Fibroblast of the conjunctiva (primary cell): ENCODE measurements at regions not wholly inside any gene's neighbourhood (a gene's known extent, or its start where the extent isn't known, plus 50 kb on each side); places are given as distances from the start of the nearest gene placed in this dataset.

Source experiments
- DNase-seq: peaks from one replicate; pipeline ENCODE4 v3.0.0-alpha.2; 2010; ENCODE audit warnings: low read depth

- DNase-seq = no peak
Observed at GRCh38 chr5:145365464-145365863, 469.7 kb downstream of the PRELID2 start.

GRCh38 chr5:145362266-145362665 lies 472.9 kb downstream of the PRELID2 start:
- peak; percentile 57 for DNase-seq

GRCh38 chr5:145360936-145361335 lies 474.2 kb downstream of the PRELID2 start:
- no peak for DNase-seq

GRCh38 chr5:145350513-145350912 lies 484.6 kb downstream of the PRELID2 start:
- DNase-seq = no peak

- DNase-seq = peak; percentile 48
Observed at GRCh38 chr5:145347026-145347616, 488.0 kb downstream of the PRELID2 start.

- DNase-seq = no peak
Observed at GRCh38 chr5:145345511-145346287, 489.4 kb downstream of the PRELID2 start.

GRCh38 chr5:145341842-145342241 lies 493.3 kb downstream of the PRELID2 start:
- DNase-seq = no peak

- DNase-seq = no peak
Observed at GRCh38 chr5:145340099-145340498, 495.0 kb downstream of the PRELID2 start.

GRCh38 chr5:145324767-145325479 lies 510.2 kb downstream of the PRELID2 start:
- no peak for DNase-seq

GRCh38 chr5:145324101-145324500 lies 511.0 kb downstream of the PRELID2 start:
- no peak for DNase-seq

GRCh38 chr5:145316282-145316681 lies 518.9 kb downstream of the PRELID2 start:
- no peak for DNase-seq

- no peak for DNase-seq
Observed at GRCh38 chr5:145307866-145308382, 527.2 kb downstream of the PRELID2 start.

- no peak for DNase-seq
Observed at GRCh38 chr5:145295236-145295835, 539.8 kb downstream of the PRELID2 start.

GRCh38 chr5:145294331-145294730 lies 540.8 kb downstream of the PRELID2 start:
- no peak for DNase-seq

- DNase-seq = no peak
Observed at GRCh38 chr5:145293716-145294115, 541.4 kb downstream of the PRELID2 start.

GRCh38 chr5:145292278-145292677 lies 542.9 kb downstream of the PRELID2 start:
- DNase-seq = no peak

GRCh38 chr5:145283141-145283810 lies 551.9 kb downstream of the PRELID2 start:
- no peak for DNase-seq

GRCh38 chr5:145280806-145281205 lies 554.3 kb downstream of the PRELID2 start:
- DNase-seq = no peak

GRCh38 chr5:145280214-145280613 lies 554.9 kb downstream of the PRELID2 start:
- no peak for DNase-seq

- no peak for DNase-seq
Observed at GRCh38 chr5:145260670-145261069, 574.5 kb downstream of the PRELID2 start.

GRCh38 chr5:145247745-145248040 lies 587.4 kb downstream of the PRELID2 start:
- no peak for DNase-seq
